ENCODE measurements at regions not wholly inside any gene's neighbourhood (a gene's known extent, or its start where the extent isn't known, plus 50 kb on each side); places are given as distances from the start of the nearest gene placed in this dataset.

GRCh38 chr1:219114014-219114413 is 59.7 kb upstream of the LYPLAL1 start:
- no peak for DNase-seq (ENCODE audit: extremely low read depth in 1 of 11, low read depth in 9 of 11, low spot score in 4 of 11)

GRCh38 chr1:219119839-219120238 is 53.8 kb upstream of the LYPLAL1 start:
- no peak for DNase-seq (ENCODE audit: extremely low read depth in 1 of 11, low read depth in 9 of 11, low spot score in 4 of 11)

- peak; percentile 20 to 57 (median 35) for DNase-seq (ENCODE audit: extremely low read depth in 1 of 11, low read depth in 9 of 11, low spot score in 4 of 11)
Measured at GRCh38 chr1:219120624-219121544, 52.8 kb upstream of the LYPLAL1 start.

- no peak for DNase-seq (ENCODE audit: extremely low read depth in 1 of 11, low read depth in 9 of 11, low spot score in 4 of 11)
Measured at GRCh38 chr1:219121679-219122078, 52.0 kb upstream of the LYPLAL1 start.

GRCh38 chr1:219123036-219123435 is 50.6 kb upstream of the LYPLAL1 start:
- DNase-seq (ENCODE audit: extremely low read depth in 1 of 11, low read depth in 9 of 11, low spot score in 4 of 11): no peak
